ENCODE measurements at regions not wholly inside any gene's neighbourhood (a gene's known extent, or its start where the extent isn't known, plus 50 kb on each side); places are given as distances from the start of the nearest gene placed in this dataset.

DNA sequence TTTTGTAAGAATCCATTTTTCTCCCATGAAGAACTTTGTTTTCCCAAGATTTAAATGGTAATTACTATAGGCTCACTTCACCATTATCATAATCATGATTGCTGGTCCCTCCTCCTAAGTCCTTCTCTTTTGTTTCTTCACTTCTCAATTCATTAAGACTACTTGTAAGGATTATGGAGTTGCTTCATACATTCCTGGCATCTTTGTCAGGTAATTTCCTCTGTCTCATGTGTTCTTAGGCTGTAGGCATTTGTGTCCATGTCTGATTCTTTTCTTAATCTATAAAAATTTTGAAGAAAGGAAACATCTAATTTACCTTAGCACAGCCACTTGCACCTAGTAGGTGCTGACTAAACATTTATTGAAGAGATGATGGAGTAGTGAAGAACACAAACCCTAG, 79.9 kb upstream of the SATB1 start (continued):
- TF ChIP-seq CBX8 (IDR thresholded peaks at IDR 0.05; ENCODE audit: borderline replicate concordance, low read depth, low read length) = no peak
- TF ChIP-seq, protein P1, sequence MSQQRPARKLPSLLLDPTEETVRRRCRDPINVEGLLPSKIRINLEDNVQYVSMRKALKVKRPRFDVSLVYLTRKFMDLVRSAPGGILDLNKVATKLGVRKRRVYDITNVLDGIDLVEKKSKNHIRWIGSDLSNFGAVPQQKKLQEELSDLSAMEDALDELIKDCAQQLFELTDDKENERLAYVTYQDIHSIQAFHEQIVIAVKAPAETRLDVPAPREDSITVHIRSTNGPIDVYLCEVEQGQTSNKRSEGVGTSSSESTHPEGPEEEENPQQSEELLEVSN (IDR thresholded peaks at IDR 0.05) = no peak

Measured in H1 (cell line).